Thoracic aorta (tissue), 2 donors: ENCODE measurements at regions not wholly inside any gene's neighbourhood (a gene's known extent, or its start where the extent isn't known, plus 50 kb on each side); places are given as distances from the start of the nearest gene placed in this dataset.

ENCODE experiments used
- ATAC-seq: fragments of 150-250 bp; one replicate; pipeline ENCODE4 v1.8.0; 2017; ENCODE audit warnings: low read depth; ENCODE audit not compliant: insufficient number of reproducible peaks, low FRiP score
- DNase-seq: peaks from one replicate; pipeline ENCODE4 v3.0.0-alpha.2; 2020; ENCODE audit warnings: low spot score
- H3K27ac ChIP-seq, 2 donors: fragments of 200-600 bp; sonication (generic); 1 replicate in 1 of 2; 2 replicates in 1 of 2; pipeline ENCODE4 v1.5.1; 2016; ENCODE audit warnings: mild to moderate bottlenecking in 2 of 2, moderate library complexity in 2 of 2
- H3K27me3 ChIP-seq: fragments of 200-600 bp; sonication (generic); replicated peaks from 2 replicates; pipeline ENCODE4 v1.6.0; 2016; ENCODE audit warnings: mild to moderate bottlenecking; ENCODE audit not compliant: insufficient read depth
- H3K36me3 ChIP-seq: fragments of 200-600 bp; sonication (generic); one replicate; pipeline ENCODE4 v1.5.1; 2016
- H3K4me1 ChIP-seq, 2 donors: fragments of 200-600 bp; sonication (generic); 1 replicate in 1 of 2; 2 replicates in 1 of 2; pipeline versions ENCODE4 v1.5.1 to v1.6.0; 2016; ENCODE audit warnings: low read depth in 2 of 2, mild to moderate bottlenecking in 1 of 2; ENCODE audit not compliant: control insufficient read depth in 1 of 2
- H3K4me3 ChIP-seq: fragments of 200-600 bp; sonication (generic); 2 replicates; pipeline ENCODE4 v1.5.1; 2016; ENCODE audit warnings: mild to moderate bottlenecking
- H3K9me3 ChIP-seq: fragments of 200-600 bp; sonication (generic); 2 replicates; pipeline ENCODE4 v1.5.1; 2016
- TF ChIP-seq, protein P1 (sequence below): fragments of 200-600 bp; sonication (generic); IDR thresholded peaks from one replicate; pipeline ENCODE4 v1.5.1; 2019; ENCODE audit warnings: antibody characterized with exemption

DNA sequence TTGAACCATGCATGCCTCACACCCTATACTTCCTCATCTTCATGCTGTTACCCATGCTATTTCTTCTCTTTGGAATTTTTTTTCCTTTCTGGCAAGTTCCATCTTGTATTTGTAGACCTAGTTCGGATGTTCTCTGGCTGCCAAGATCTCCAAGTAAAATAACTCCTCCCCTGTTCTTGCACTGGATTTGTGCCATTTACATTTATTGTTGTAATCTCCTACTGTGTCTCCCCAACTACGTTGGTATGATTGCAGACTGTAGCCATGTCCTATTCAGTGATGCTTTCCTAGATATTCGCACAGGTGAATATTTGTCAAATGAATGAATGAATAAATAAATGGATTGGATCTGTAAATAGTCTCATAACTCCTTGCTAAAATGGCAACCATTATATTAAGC is 546.0 kb downstream of the MN1 start:
- no peak for DNase-seq
- H3K4me3 ChIP-seq, result no peak overlapping the region
- H3K27me3 ChIP-seq, result no peaks in the 10 kb centered on the region
- no peaks in the 10 kb centered on the region for H3K36me3 ChIP-seq
- TF ChIP-seq, protein P1, sequence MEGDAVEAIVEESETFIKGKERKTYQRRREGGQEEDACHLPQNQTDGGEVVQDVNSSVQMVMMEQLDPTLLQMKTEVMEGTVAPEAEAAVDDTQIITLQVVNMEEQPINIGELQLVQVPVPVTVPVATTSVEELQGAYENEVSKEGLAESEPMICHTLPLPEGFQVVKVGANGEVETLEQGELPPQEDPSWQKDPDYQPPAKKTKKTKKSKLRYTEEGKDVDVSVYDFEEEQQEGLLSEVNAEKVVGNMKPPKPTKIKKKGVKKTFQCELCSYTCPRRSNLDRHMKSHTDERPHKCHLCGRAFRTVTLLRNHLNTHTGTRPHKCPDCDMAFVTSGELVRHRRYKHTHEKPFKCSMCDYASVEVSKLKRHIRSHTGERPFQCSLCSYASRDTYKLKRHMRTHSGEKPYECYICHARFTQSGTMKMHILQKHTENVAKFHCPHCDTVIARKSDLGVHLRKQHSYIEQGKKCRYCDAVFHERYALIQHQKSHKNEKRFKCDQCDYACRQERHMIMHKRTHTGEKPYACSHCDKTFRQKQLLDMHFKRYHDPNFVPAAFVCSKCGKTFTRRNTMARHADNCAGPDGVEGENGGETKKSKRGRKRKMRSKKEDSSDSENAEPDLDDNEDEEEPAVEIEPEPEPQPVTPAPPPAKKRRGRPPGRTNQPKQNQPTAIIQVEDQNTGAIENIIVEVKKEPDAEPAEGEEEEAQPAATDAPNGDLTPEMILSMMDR, result no peak
- no peak overlapping the region for H3K27ac ChIP-seq
- ATAC-seq, result no peak
- H3K4me1 ChIP-seq, result no peaks in the 10 kb centered on the region
- peaks cover 8% of the 10 kb centered on the region for H3K9me3 ChIP-seq

GRCh38 chr22:27257987-27258386 is 543.6 kb downstream of the MN1 start:
- DNase-seq (no peak), ATAC-seq (no peak)
- Histone ChIP-seq H3K27ac (no peak overlapping the region), H3K4me3 (no peak overlapping the region), H3K4me1 (no peaks in the 10 kb centered on the region), H3K36me3 (no peaks in the 10 kb centered on the region), H3K27me3 (no peaks in the 10 kb centered on the region), H3K9me3 (peaks cover 8% of the 10 kb centered on the region)
- TF ChIP-seq, protein P1, result no peak

- no peaks in the 10 kb centered on the region for H3K36me3 ChIP-seq
- no peaks in the 10 kb centered on the region for H3K27me3 ChIP-seq
- no peaks in the 10 kb centered on the region for H3K4me1 ChIP-seq
- no peak for ATAC-seq
- H3K4me3 ChIP-seq, result no peak overlapping the region
- TF ChIP-seq, protein P1, result no peak
- no peak overlapping the region for H3K27ac ChIP-seq
- no peak for DNase-seq
- H3K9me3 ChIP-seq, result peaks cover 8% of the 10 kb centered on the region
These were observed 542.9 kb downstream of the MN1 start for GRCh38 chr22:27258616-27259172.

DNA sequence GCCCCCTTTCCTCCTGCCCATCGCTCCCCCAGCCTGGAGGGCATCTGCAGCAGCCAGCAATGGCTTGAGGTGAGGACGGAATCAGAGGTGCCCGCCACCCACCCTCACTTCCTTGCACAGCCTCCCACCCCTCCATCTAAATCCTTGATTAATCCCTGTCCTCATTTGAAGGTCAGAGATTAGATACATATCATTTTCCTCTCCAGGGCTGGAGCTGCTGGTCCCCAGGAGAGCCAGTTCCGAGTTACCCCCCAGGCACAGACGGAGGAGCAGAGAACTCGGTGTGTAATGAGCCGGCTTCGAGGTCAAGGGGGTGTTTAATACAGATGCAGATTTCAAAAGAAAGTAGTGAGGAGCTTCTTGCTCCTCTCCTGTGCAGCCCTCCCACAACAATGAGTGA is 542.1 kb downstream of the MN1 start:
- DNase-seq (no peak), ATAC-seq (no peak)
- no peak overlapping the region for H3K27ac ChIP-seq
- H3K4me3 ChIP-seq, result no peak overlapping the region
- no peaks in the 10 kb centered on the region for H3K27me3 ChIP-seq
- H3K4me1 ChIP-seq, result no peaks in the 10 kb centered on the region
- TF ChIP-seq, protein P1, result no peak
- H3K36me3 ChIP-seq, result no peaks in the 10 kb centered on the region
- H3K9me3 ChIP-seq, result peaks cover 8% of the 10 kb centered on the region

GRCh38 chr22:27260087-27260698 is 541.4 kb downstream of the MN1 start:
- H3K9me3 ChIP-seq, result peaks cover 8% of the 10 kb centered on the region
- H3K4me3 ChIP-seq, result no peak overlapping the region
- no peaks in the 10 kb centered on the region for H3K4me1 ChIP-seq
- H3K27ac ChIP-seq, result no peak overlapping the region
- ATAC-seq (no peak), DNase-seq (no peak)
- no peaks in the 10 kb centered on the region for H3K36me3 ChIP-seq
- TF ChIP-seq, protein P1, result no peak
- no peaks in the 10 kb centered on the region for H3K27me3 ChIP-seq
